T-cell (primary cell): ENCODE measurements at regions not wholly inside any gene's neighbourhood (a gene's known extent, or its start where the extent isn't known, plus 50 kb on each side); places are given as distances from the start of the nearest gene placed in this dataset.

Experiments
- ATAC-seq, 4 experiments: fragments of 200-7000 bp in 3 of 4; fragments of 150-1000 bp in 1 of 4; cut with Tn5 transposase; replicated peaks in 1 of 4; 1 replicate in 3 of 4; 2 replicates in 1 of 4; pipeline ENCODE4 v1.10.0; 2021; ENCODE audit warnings: moderate library complexity in 3 of 4, mild to moderate bottlenecking in 2 of 4, moderate number of reproducible peaks in 1 of 4
- CTCF ChIA-PET, 2 donors: fragments of 300-600 bp; sonication (Branson Sonifier 250); formaldehyde crosslinking; loops; one replicate each; lab custom pipeline; 2022; ENCODE audit warnings: antibody characterized with exemption in 2 of 2; lab: Charles Lee
- POLR2A ChIA-PET, 2 donors: fragments of 300-600 bp; sonication (Branson Sonifier 250); formaldehyde crosslinking; loops; one replicate each; lab custom pipeline; 2022; ENCODE audit warnings: antibody characterized with exemption in 2 of 2; lab: Charles Lee
- DNase-seq, 35 experiments: peaks; one replicate each; pipeline versions ENCODE4 v3.0.0 to v3.0.0-alpha.2; 2013 to 2023
- H3K27ac ChIP-seq: one replicate; pipeline ENCODE4 v1.5.1; 2013; ENCODE audit warnings: low read length
- H3K27me3 ChIP-seq, 2 experiments: replicated peaks in 1 of 2; 1 replicate in 1 of 2; 2 replicates in 1 of 2; pipeline versions ENCODE4 v1.6.1 to v1.7.0; 2013; ENCODE audit warnings: low read length in 1 of 2, mixed read lengths in 1 of 2; ENCODE audit not compliant: control insufficient read depth in 2 of 2, insufficient read depth in 2 of 2; ENCODE audit errors: extremely low read depth in 1 of 2
- H3K36me3 ChIP-seq, 2 donors: 1 replicate in 1 of 2; 2 replicates in 1 of 2; pipeline versions ENCODE4 v1.6.1 to v1.7.0; 2013; ENCODE audit warnings: low read length in 1 of 2; ENCODE audit not compliant: control insufficient read depth in 2 of 2, insufficient read depth in 1 of 2; ENCODE audit errors: extremely low read depth in 1 of 2
- H3K4me1 ChIP-seq, 2 experiments: 1 replicate in 1 of 2; 2 replicates in 1 of 2; pipeline versions ENCODE4 v1.6.1 to v1.7.0; 2013; ENCODE audit warnings: low read length in 2 of 2, mixed read lengths in 1 of 2; ENCODE audit not compliant: insufficient read depth in 2 of 2, control insufficient read depth in 1 of 2; ENCODE audit errors: extremely low read depth in 1 of 2
- H3K4me3 ChIP-seq, 2 donors: 1 replicate in 1 of 2; 2 replicates in 1 of 2; pipeline versions ENCODE4 v1.5.1 to v1.7.0; 2013; ENCODE audit warnings: mild to moderate bottlenecking in 2 of 2, low read length in 1 of 2, moderate library complexity in 1 of 2; ENCODE audit not compliant: control insufficient read depth in 1 of 2; ENCODE audit errors: extremely low read depth in 1 of 2
- H3K9me3 ChIP-seq: 2 replicates; pipeline ENCODE4 v1.7.0; 2013
- H3K27ac Mint-ChIP-seq, 2 donors: one replicate each; pipeline ENCODE4 v1.8.0; 2020 to 2021; ENCODE audit warnings: mild to moderate bottlenecking in 2 of 2, mixed read lengths in 2 of 2
- H3K27me3 Mint-ChIP-seq, 2 donors: one replicate each; pipeline ENCODE4 v1.8.0; 2021 to 2022; ENCODE audit warnings: mixed read lengths in 2 of 2
- H3K36me3 Mint-ChIP-seq: one replicate; pipeline ENCODE4 v1.8.0; 2021; ENCODE audit warnings: mixed read lengths
- H3K4me1 Mint-ChIP-seq, 3 donors: one replicate each; pipeline ENCODE4 v1.8.0; 2020 to 2022; ENCODE audit warnings: mixed read lengths in 3 of 3, mild to moderate bottlenecking in 1 of 3
- H3K4me3 Mint-ChIP-seq, 3 donors: one replicate each; pipeline ENCODE4 v1.8.0; 2020 to 2022; ENCODE audit warnings: mild to moderate bottlenecking in 3 of 3, mixed read lengths in 3 of 3, moderate library complexity in 3 of 3
- H3K9me3 Mint-ChIP-seq, 3 donors: one replicate each; pipeline ENCODE4 v1.8.0; 2020 to 2022; ENCODE audit warnings: mixed read lengths in 3 of 3
- WGBS: methylation state at CpG from one replicate; pipeline ENCODE4 v1.1.5; 2013; ENCODE audit warnings: missing lambda C conversion rate; ENCODE audit not compliant: insufficient coverage; 5-methylcytosine and 5-hydroxymethylcytosine counted together

- 70% methylated on average over 4 of the region's 8 CpGs for WGBS
- Mint-ChIP-seq H3K27ac (no peak overlapping the region), H3K36me3 (no peaks in the 10 kb centered on the region), H3K4me3 (no peak overlapping the region), H3K4me1 (no peaks in the 10 kb centered on the region), H3K9me3 (no peaks in the 10 kb centered on the region), H3K27me3 (peaks cover 0 to 2% of the 10 kb centered on the region in 2 donors)
- ChIA-PET CTCF (interaction anchor here in 1 of 2 donors (0.6 kb wide), 1 partner anchor 377 kb away, joined by 5 read pairs; no protein-coding TSS in a partner anchor), POLR2A (no interaction called here)
- Histone ChIP-seq H3K27me3 (peaks cover 0 to 5% of the 10 kb centered on the region in 2 experiments), H3K9me3 (no peaks in the 10 kb centered on the region), H3K4me1 (no peaks in the 10 kb centered on the region), H3K4me3 (no peak overlapping the region), H3K36me3 (no peaks in the 10 kb centered on the region), H3K27ac (no peak overlapping the region)
- DNase-seq, result no peak
- ATAC-seq, result no peak
These were observed 473.0 kb upstream of the MGMT start for GRCh38 chr10:128993911-128994538.

- no peaks in the 10 kb centered on the region for H3K36me3 Mint-ChIP-seq
- Histone ChIP-seq H3K27ac (no peak overlapping the region), H3K9me3 (no peaks in the 10 kb centered on the region), H3K27me3 (peaks cover 0 to 5% of the 10 kb centered on the region in 2 experiments), H3K4me1 (no peaks in the 10 kb centered on the region), H3K36me3 (no peaks in the 10 kb centered on the region), H3K4me3 (no peak overlapping the region)
- no peak for DNase-seq
- H3K4me1 Mint-ChIP-seq, result no peaks in the 10 kb centered on the region
- ChIA-PET POLR2A (no interaction called here), CTCF (interaction anchor here in 1 of 2 donors (0.6 kb wide), 1 partner anchor 378 kb away, joined by 5 read pairs; no protein-coding TSS in a partner anchor)
- no peak overlapping the region for H3K27ac Mint-ChIP-seq
- no peak for ATAC-seq
- 81% methylated on average over 2 of the region's 2 CpGs for WGBS
- no peaks in the 10 kb centered on the region for H3K9me3 Mint-ChIP-seq
- no peak overlapping the region for H3K4me3 Mint-ChIP-seq
- H3K27me3 Mint-ChIP-seq, result peaks cover 0 to 2% of the 10 kb centered on the region in 2 donors
These were observed 472.4 kb upstream of the MGMT start for GRCh38 chr10:128994598-128995143.

GRCh38 chr10:128995676-128996075 is 471.4 kb upstream of the MGMT start:
- ATAC-seq, result no peak
- no peaks in the 10 kb centered on the region for H3K36me3 ChIP-seq
- WGBS, result 33% methylated on average over 1 of the region's 2 CpGs
- H3K4me3 ChIP-seq, result no peak overlapping the region
- Mint-ChIP-seq H3K36me3 (no peaks in the 10 kb centered on the region), H3K27me3 (no peaks in the 10 kb centered on the region), H3K27ac (no peak overlapping the region), H3K4me3 (no peak overlapping the region), H3K9me3 (no peaks in the 10 kb centered on the region), H3K4me1 (no peaks in the 10 kb centered on the region)
- H3K4me1 ChIP-seq, result no peaks in the 10 kb centered on the region
- ChIA-PET POLR2A (no interaction called here), CTCF (no interaction called here)
- DNase-seq, result no peak
- H3K27ac ChIP-seq, result no peak overlapping the region
- peaks cover 0 to 5% of the 10 kb centered on the region in 2 experiments for H3K27me3 ChIP-seq
- no peaks in the 10 kb centered on the region for H3K9me3 ChIP-seq

- no peaks in the 10 kb centered on the region for H3K27me3 Mint-ChIP-seq
- ATAC-seq (peak in 1 of 4 experiments; percentile 11), DNase-seq (no peak)
- ChIA-PET CTCF (no interaction called here), POLR2A (no interaction called here)
- 75% methylated on average over 8 of the region's 8 CpGs for whole genome bisulfite sequencing
- H3K36me3 Mint-ChIP-seq, result no peaks in the 10 kb centered on the region
- Histone ChIP-seq H3K27ac (no peak overlapping the region), H3K4me3 (no peak overlapping the region), H3K9me3 (no peaks in the 10 kb centered on the region), H3K27me3 (peaks cover 0 to 5% of the 10 kb centered on the region in 2 experiments), H3K4me1 (no peaks in the 10 kb centered on the region), H3K36me3 (no peaks in the 10 kb centered on the region)
- no peak overlapping the region for H3K27ac Mint-ChIP-seq
- no peaks in the 10 kb centered on the region for H3K9me3 Mint-ChIP-seq
- no peaks in the 10 kb centered on the region for H3K4me1 Mint-ChIP-seq
- H3K4me3 Mint-ChIP-seq, result no peak overlapping the region
These were observed 470.9 kb upstream of the MGMT start for GRCh38 chr10:128996092-128996491.

GRCh38 chr10:128998101-128998805 is 468.8 kb upstream of the MGMT start:
- H3K27ac ChIP-seq, result no peak overlapping the region
- Mint-ChIP-seq H3K27me3 (no peaks in the 10 kb centered on the region), H3K36me3 (no peaks in the 10 kb centered on the region), H3K27ac (no peak overlapping the region), H3K4me3 (no peak overlapping the region), H3K4me1 (no peaks in the 10 kb centered on the region), H3K9me3 (no peaks in the 10 kb centered on the region)
- DNase-seq (no peak), ATAC-seq (no peak)
- POLR2A ChIA-PET, result no interaction called here
- peaks cover 0 to 5% of the 10 kb centered on the region in 2 experiments for H3K27me3 ChIP-seq
- no peaks in the 10 kb centered on the region for H3K4me1 ChIP-seq
- 100% methylated on average over 1 of the region's 10 CpGs for WGBS
- H3K9me3 ChIP-seq, result no peaks in the 10 kb centered on the region
- H3K36me3 ChIP-seq, result no peaks in the 10 kb centered on the region
- no peak overlapping the region for H3K4me3 ChIP-seq
- CTCF ChIA-PET, result no interaction called here

- POLR2A ChIA-PET, result no interaction called here
- CTCF ChIA-PET, result no interaction called here
- no peak overlapping the region for H3K4me3 ChIP-seq
- H3K27me3 Mint-ChIP-seq, result peaks cover 1 to 16% of the 10 kb centered on the region in 2 donors
- H3K36me3 Mint-ChIP-seq, result no peaks in the 10 kb centered on the region
- no peaks in the 10 kb centered on the region for H3K4me1 Mint-ChIP-seq
- 81% methylated on average over 5 of the region's 9 CpGs for WGBS
- no peak overlapping the region for H3K4me3 Mint-ChIP-seq
- H3K27me3 ChIP-seq, result peaks cover 0 to 7% of the 10 kb centered on the region in 2 experiments
- H3K36me3 ChIP-seq, result no peaks in the 10 kb centered on the region
- no peaks in the 10 kb centered on the region for H3K9me3 ChIP-seq
- ATAC-seq, result no peak
- DNase-seq, result no peak
- H3K27ac ChIP-seq, result no peak overlapping the region
- no peaks in the 10 kb centered on the region for H3K4me1 ChIP-seq
- H3K9me3 Mint-ChIP-seq, result peaks cover 0 to 5% (median 0%) of the 10 kb centered on the region in 3 donors
- H3K27ac Mint-ChIP-seq, result no peak overlapping the region
These were observed 462.6 kb upstream of the MGMT start for GRCh38 chr10:129004398-129004797.
